ENCODE measurements at regions not wholly inside any gene's neighbourhood (a gene's known extent, or its start where the extent isn't known, plus 50 kb on each side); places are given as distances from the start of the nearest gene placed in this dataset.

GRCh38 chr4:44098973-44099372 is 349.6 kb downstream of the KCTD8 start:
- ChIA-PET CTCF (ENCODE audit: low intra/inter-chr PET ratio) (no interaction called here), POLR2A (no interaction called here)
- H3K79me2 ChIP-seq (ENCODE audit: control insufficient read depth, insufficient read depth, low read length): no peaks in the 10 kb centered on the region
- H3K9me3 ChIP-seq (replicated peaks; ENCODE audit: control insufficient read depth, insufficient read depth, low read depth, low read length): no peaks in the 10 kb centered on the region
- no peak overlapping the region for H2AFZ ChIP-seq (ENCODE audit: low read depth, low read length)
- TF ChIP-seq CEBPB (tag; IDR thresholded peaks at IDR 0.05) (peak; percentile 54), CEBPG (CRISPR knock-in tag; IDR thresholded peaks at IDR 0.05) (no peak), CEBPG (tag; conservative IDR thresholded peaks at IDR 0.05 in 1 of 2, IDR thresholded peaks at IDR 0.05 in 1 of 2) (peak in 1 of 2 experiments; percentile 71; a peak in 2 of 4 replicates), NONO (IDR thresholded peaks at IDR 0.05; ENCODE audit: low read depth in 2 of 2, low read length in 1 of 2) (no peak)
- H3K4me1 ChIP-seq (replicated peaks in 1 of 2; ENCODE audit: control insufficient read depth in 2 of 2, insufficient read depth in 2 of 2, low read length in 2 of 2): no peaks in the 10 kb centered on the region
- 4% methylated on average over 7 of the region's 7 CpGs for WGBS (ENCODE audit: insufficient coverage, low coverage, missing lambda C conversion rate)
- H3K9ac ChIP-seq (ENCODE audit: insufficient read depth in 1 of 2, low read depth in 2 of 2, low read length in 2 of 2): no peak overlapping the region
- in situ Hi-C loops (cut with MboI) (no loop called here), intact Hi-C loops (cut with micrococcal nuclease) (no loop called here)
- no peak for ATAC-seq
- no peaks in the 10 kb centered on the region for H3K36me3 ChIP-seq (ENCODE audit: control insufficient read depth, insufficient read depth, low read length)
- FAIRE-seq: no peak
- BruUV-seq (replicated peaks): no TSS peak
- no peaks in the 10 kb centered on the region for H3K9me1 ChIP-seq (ENCODE audit: control insufficient read depth, insufficient read depth, low read length)
- DNase-seq (ENCODE audit: extremely low read depth in 1 of 4, low spot score in 3 of 4): no peak
- no peaks in the 10 kb centered on the region for H4K20me1 ChIP-seq (replicated peaks; ENCODE audit: control insufficient read depth, insufficient read depth, low read length)
- no peak overlapping the region for H3K27ac ChIP-seq (ENCODE audit: extremely low read depth, low read depth, low read length)
- no peak overlapping the region for H3K4me2 ChIP-seq (ENCODE audit: insufficient read depth, low read length)
- H3K27me3 ChIP-seq (ENCODE audit: control insufficient read depth in 2 of 2, insufficient read depth in 2 of 2, low read length in 2 of 2): no peaks in the 10 kb centered on the region
- H3K4me3 ChIP-seq: no peak overlapping the region

GRCh38 chr4:44100456-44100855 is 348.2 kb downstream of the KCTD8 start:
- POLR2A ChIA-PET: no interaction called here
- Histone ChIP-seq H3K36me3 (ENCODE audit: control insufficient read depth, insufficient read depth, low read length) (no peaks in the 10 kb centered on the region), H3K4me1 (replicated peaks in 1 of 2; ENCODE audit: control insufficient read depth in 2 of 2, insufficient read depth in 2 of 2, low read length in 2 of 2) (no peaks in the 10 kb centered on the region), H3K9me3 (replicated peaks; ENCODE audit: control insufficient read depth, insufficient read depth, low read depth, low read length) (no peaks in the 10 kb centered on the region), H3K9ac (ENCODE audit: insufficient read depth in 1 of 2, low read depth in 2 of 2, low read length in 2 of 2) (no peak overlapping the region), H3K4me2 (ENCODE audit: insufficient read depth, low read length) (no peak overlapping the region), H3K27ac (ENCODE audit: extremely low read depth, low read depth, low read length) (no peak overlapping the region), H3K9me1 (ENCODE audit: control insufficient read depth, insufficient read depth, low read length) (no peaks in the 10 kb centered on the region), H3K79me2 (ENCODE audit: control insufficient read depth, insufficient read depth, low read length) (no peaks in the 10 kb centered on the region), H2AFZ (ENCODE audit: low read depth, low read length) (no peak overlapping the region), H3K27me3 (ENCODE audit: control insufficient read depth in 2 of 2, insufficient read depth in 2 of 2, low read length in 2 of 2) (no peaks in the 10 kb centered on the region), H4K20me1 (replicated peaks; ENCODE audit: control insufficient read depth, insufficient read depth, low read length) (no peaks in the 10 kb centered on the region), H3K4me3 (no peak overlapping the region)
- no TSS peak for BruUV-seq (replicated peaks)
- DNase-seq (ENCODE audit: extremely low read depth in 1 of 4, low spot score in 3 of 4) (no peak), FAIRE-seq (no peak), ATAC-seq (no peak)
- CTCF ChIA-PET (ENCODE audit: low intra/inter-chr PET ratio): no interaction called here
- in situ Hi-C loops (cut with MboI): no loop called here
- 0% methylated on average over 6 of the region's 6 CpGs for WGBS (ENCODE audit: insufficient coverage, low coverage, missing lambda C conversion rate)
- intact Hi-C loops (cut with micrococcal nuclease): no loop called here
- TF ChIP-seq KDM4B (IDR thresholded peaks at IDR 0.05; ENCODE audit: borderline replicate concordance in 2 of 2, low read depth in 1 of 2) (no peak), ARID3B (CRISPR knock-in tag; IDR thresholded peaks at IDR 0.05; ENCODE audit: borderline replicate concordance) (no peak), CTCFL (IDR thresholded peaks at IDR 0.05; ENCODE audit: borderline replicate concordance, insufficient read depth, low read depth, low read length, poor library complexity, severe bottlenecking) (no peak), CREB3L1 (IDR thresholded peaks at IDR 0.05; ENCODE audit: borderline replicate concordance, low read depth) (no peak)
